CD14-positive monocyte (primary cell): ENCODE measurements at regions not wholly inside any gene's neighbourhood (a gene's known extent, or its start where the extent isn't known, plus 50 kb on each side); places are given as distances from the start of the nearest gene placed in this dataset.

ENCODE experiments used
- DNase-seq, 3 donors: peaks; one replicate each; pipeline ENCODE4 v3.0.0-alpha.2; 2011 to 2022
- H2AFZ ChIP-seq: 2 replicates; pipeline ENCODE4 v1.6.0; 2012; ENCODE audit warnings: mild to moderate bottlenecking, low read depth, low read length, inconsistent platforms; ENCODE audit not compliant: insufficient read depth, poor library complexity, severe bottlenecking
- H3K27ac ChIP-seq, 2 donors: 1 replicate in 1 of 2; 2 replicates in 1 of 2; pipeline ENCODE4 v1.5.1; 2012 to 2013; ENCODE audit warnings: low read length in 2 of 2, control low read depth in 1 of 2, inconsistent platforms in 1 of 2, low read depth in 1 of 2, mild to moderate bottlenecking in 1 of 2
- H3K27me3 ChIP-seq, 2 donors: one replicate each; pipeline versions ENCODE4 v1.6.0 to v1.6.1; 2011 to 2013; ENCODE audit warnings: low read length in 2 of 2; ENCODE audit not compliant: control insufficient read depth in 2 of 2, insufficient read depth in 2 of 2
- H3K36me3 ChIP-seq, 2 donors: replicated peaks in 1 of 2; 1 replicate in 1 of 2; 2 replicates in 1 of 2; pipeline versions ENCODE4 v1.5.1 to v1.6.1; 2012 to 2013; ENCODE audit warnings: low read length in 2 of 2, control low read depth in 1 of 2, inconsistent platforms in 1 of 2, mild to moderate bottlenecking in 1 of 2; ENCODE audit not compliant: insufficient read depth in 2 of 2, control insufficient read depth in 1 of 2
- H3K4me1 ChIP-seq, 2 donors: 1 replicate in 1 of 2; 2 replicates in 1 of 2; pipeline versions ENCODE4 v1.5.1 to v1.6.1; 2012 to 2013; ENCODE audit warnings: low read length in 2 of 2, control low read depth in 1 of 2, inconsistent platforms in 1 of 2, mild to moderate bottlenecking in 1 of 2, moderate library complexity in 1 of 2; ENCODE audit not compliant: insufficient read depth in 2 of 2, control insufficient read depth in 1 of 2
- H3K4me2 ChIP-seq: replicated peaks from 2 replicates; pipeline ENCODE3; 2012; ENCODE audit warnings: low read length, moderate library complexity, mild to moderate bottlenecking; ENCODE audit not compliant: poor library complexity, severe bottlenecking; ENCODE audit errors: extremely low read depth
- H3K4me3 ChIP-seq, 3 experiments: fragments of 200-600 bp in 1 of 3; sonication (generic) in 1 of 3; replicated peaks in 1 of 3; 1 replicate in 2 of 3; 2 replicates in 1 of 3; pipeline ENCODE4 v1.5.1; 2011 to 2013; ENCODE audit warnings: low read length in 3 of 3, mild to moderate bottlenecking in 3 of 3, control low read depth in 2 of 3, low read depth in 2 of 3, inconsistent platforms in 1 of 3, moderate library complexity in 1 of 3
- H3K79me2 ChIP-seq: 2 replicates; pipeline ENCODE4 v1.6.0; 2012; ENCODE audit warnings: mild to moderate bottlenecking, control low read depth, inconsistent platforms, low read length, moderate library complexity; ENCODE audit not compliant: insufficient read depth
- H3K9ac ChIP-seq: 2 replicates; pipeline ENCODE4 v1.6.0; 2017; ENCODE audit warnings: low read length, mild to moderate bottlenecking; ENCODE audit not compliant: insufficient read depth, poor library complexity, severe bottlenecking
- H3K9me3 ChIP-seq, 2 donors: replicated peaks in 1 of 2; 1 replicate in 1 of 2; 2 replicates in 1 of 2; pipeline versions ENCODE4 v1.5.1 to v1.6.1; 2012 to 2013; ENCODE audit warnings: low read length in 2 of 2, control low read depth in 1 of 2; ENCODE audit not compliant: control insufficient read depth in 1 of 2, insufficient read depth in 1 of 2
- H4K20me1 ChIP-seq: 2 replicates; pipeline ENCODE4 v1.6.0; 2012; ENCODE audit warnings: mild to moderate bottlenecking, low read length, control low read depth, moderate library complexity; ENCODE audit not compliant: insufficient read depth
- H3K27ac Mint-ChIP-seq, 7 donors: one replicate each; pipeline ENCODE4 v1.8.0; 2020; ENCODE audit warnings: mild to moderate bottlenecking in 7 of 7, mixed read lengths in 7 of 7, moderate library complexity in 6 of 7, inconsistent platforms in 2 of 7
- H3K27me3 Mint-ChIP-seq, 3 donors: one replicate each; pipeline ENCODE4 v1.8.0; 2021 to 2022; ENCODE audit warnings: low read depth in 3 of 3, mild to moderate bottlenecking in 3 of 3, mixed read lengths in 3 of 3, moderate library complexity in 3 of 3, inconsistent platforms in 1 of 3
- H3K36me3 Mint-ChIP-seq, 2 donors: one replicate each; pipeline ENCODE4 v1.8.0; 2020; ENCODE audit warnings: mixed read lengths in 2 of 2, inconsistent platforms in 1 of 2, mild to moderate bottlenecking in 1 of 2
- H3K4me1 Mint-ChIP-seq: one replicate; pipeline ENCODE4 v1.8.0; 2020; ENCODE audit warnings: mild to moderate bottlenecking, mixed read lengths
- H3K4me3 Mint-ChIP-seq, 2 donors: one replicate each; pipeline ENCODE4 v1.8.0; 2020; ENCODE audit warnings: mild to moderate bottlenecking in 2 of 2, mixed read lengths in 2 of 2, moderate library complexity in 1 of 2
- H3K9me3 Mint-ChIP-seq, 7 donors: one replicate each; pipeline ENCODE4 v1.8.0; 2020 to 2022; ENCODE audit warnings: mixed read lengths in 7 of 7, mild to moderate bottlenecking in 6 of 7, moderate library complexity in 6 of 7, inconsistent platforms in 2 of 7
- CTCF ChIP-seq: fragments of 200-600 bp; IDR thresholded peaks from one replicate; pipeline ENCODE4 v1.8.0; 2022; ENCODE audit warnings: antibody characterized with exemption, mild to moderate bottlenecking
- WGBS: methylation state at CpG from one replicate; pipeline ENCODE4 v1.1.5; 2013; ENCODE audit warnings: missing lambda C conversion rate; ENCODE audit not compliant: insufficient coverage; 5-methylcytosine and 5-hydroxymethylcytosine counted together
- intact Hi-C, 2 donors: fragments of 100-400 bp; cut with micrococcal nuclease; formaldehyde crosslinking; loops; one replicate each; pipeline versions ENCODE4 v1.15.0 to v1.15.1; 2023

DNA sequence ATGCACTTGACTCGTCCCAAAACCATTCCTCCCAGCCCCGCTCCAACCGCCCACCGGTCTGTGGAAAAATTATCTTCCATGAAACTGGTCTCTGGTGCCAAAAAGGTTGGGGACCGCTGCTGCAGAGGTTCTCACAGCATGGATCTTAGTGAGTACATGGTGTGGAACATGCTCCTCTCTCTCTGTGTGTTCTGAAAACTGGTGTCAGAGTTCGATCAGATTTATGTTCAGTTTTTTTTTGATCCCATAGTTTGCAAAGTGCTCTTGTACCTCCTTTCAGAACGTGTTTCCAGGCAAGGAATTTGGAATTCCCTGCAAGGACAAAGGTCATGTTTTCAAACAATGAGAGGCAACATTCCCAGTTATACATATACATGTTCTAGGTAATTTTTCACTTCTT lies 61.2 kb upstream of the FAM171A1 start:
- Histone ChIP-seq H3K27me3 (peaks cover 0 to 2% of the 10 kb centered on the region in 2 donors), H3K27ac (no peak overlapping the region), H3K36me3 (no peaks in the 10 kb centered on the region), H4K20me1 (no peaks in the 10 kb centered on the region), H2AFZ (no peak overlapping the region), H3K4me2 (no peak overlapping the region), H3K9me3 (no peaks in the 10 kb centered on the region), H3K4me1 (no peaks in the 10 kb centered on the region), H3K79me2 (no peaks in the 10 kb centered on the region), H3K4me3 (no peak overlapping the region), H3K9ac (no peak overlapping the region)
- no peak for DNase-seq
- H3K9me3 Mint-ChIP-seq = peaks cover 0 to 5% (median 0%) of the 10 kb centered on the region in 7 donors
- H3K27me3 Mint-ChIP-seq = peaks cover under 1 to 16% (median 7%) of the 10 kb centered on the region in 3 donors
- peaks cover 3% of the 10 kb centered on the region for H3K4me1 Mint-ChIP-seq
- no peak for TF ChIP-seq CTCF
- no peaks in the 10 kb centered on the region for H3K36me3 Mint-ChIP-seq
- no peak overlapping the region for H3K27ac Mint-ChIP-seq
- H3K4me3 Mint-ChIP-seq = no peak overlapping the region
- intact Hi-C loops = no loop called here
- WGBS = 83% methylated on average over 2 of the region's 7 CpGs

- Mint-ChIP-seq H3K9me3 (peaks cover 0 to 5% (median 0%) of the 10 kb centered on the region in 7 donors), H3K27me3 (peaks cover 0 to 14% (median 7%) of the 10 kb centered on the region in 3 donors), H3K36me3 (no peaks in the 10 kb centered on the region), H3K27ac (no peak overlapping the region), H3K4me1 (peaks cover 3% of the 10 kb centered on the region), H3K4me3 (no peak overlapping the region)
- WGBS = 80% methylated on average over 1 of the region's 7 CpGs
- intact Hi-C loops = no loop called here
- Histone ChIP-seq H2AFZ (no peak overlapping the region), H3K9me3 (no peaks in the 10 kb centered on the region), H3K79me2 (no peaks in the 10 kb centered on the region), H3K4me3 (no peak overlapping the region), H4K20me1 (no peaks in the 10 kb centered on the region), H3K27me3 (peaks cover 0 to 2% of the 10 kb centered on the region in 2 donors), H3K4me2 (no peak overlapping the region), H3K36me3 (no peaks in the 10 kb centered on the region), H3K4me1 (no peaks in the 10 kb centered on the region), H3K27ac (no peak overlapping the region), H3K9ac (no peak overlapping the region)
- no peak for TF ChIP-seq CTCF
- no peak for DNase-seq
Measured at GRCh38 chr10:15430969-15431771, 60.1 kb upstream of the FAM171A1 start.
